Adrenal gland (tissue), 5 donors: ENCODE measurements at regions not wholly inside any gene's neighbourhood (a gene's known extent, or its start where the extent isn't known, plus 50 kb on each side); places are given as distances from the start of the nearest gene placed in this dataset.

Experiments used
- POLR2A ChIP-seq, 2 donors: fragments of 450-650 bp; IDR thresholded peaks; one replicate each; pipeline ENCODE4 v1.6.1; 2017; ENCODE audit warnings: antibody characterized with exemption in 2 of 2, mild to moderate bottlenecking in 2 of 2, moderate library complexity in 1 of 2
- TF ChIP-seq, protein P1 (sequence below), 6 experiments: fragments of 450-650 bp in 4 of 6; fragments of 200-600 bp in 2 of 6; sonication (generic) in 1 of 6; IDR thresholded peaks; 1 replicate in 5 of 6; 2 replicates in 1 of 6; pipeline versions ENCODE4 v1.5.1 to v1.8.0; 2016 to 2021; ENCODE audit warnings: antibody characterized with exemption in 6 of 6, mild to moderate bottlenecking in 2 of 6, moderate library complexity in 1 of 6
- donor health status: DM: no; HTN: no; CAD: no.

DNA sequence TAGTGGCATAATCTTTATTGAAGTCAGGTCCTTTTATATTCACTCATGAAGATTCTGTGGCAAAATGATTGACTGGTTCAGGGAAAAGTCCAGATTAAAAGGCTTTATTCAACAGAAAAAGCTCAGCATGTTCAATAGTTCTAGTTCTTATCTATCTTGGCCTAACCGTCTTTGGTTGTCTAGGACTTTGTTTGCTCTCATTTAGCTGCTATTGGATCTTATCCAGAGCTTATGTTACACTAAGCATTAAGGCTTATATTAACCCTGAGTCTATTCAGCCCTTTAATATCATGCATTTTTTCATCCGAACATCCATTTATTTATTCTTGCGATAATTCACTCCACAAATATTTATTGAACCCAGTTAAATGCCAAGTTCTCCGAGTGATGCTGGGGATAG is 601.0 kb upstream of the SGO1 start:
- TF ChIP-seq, protein P1, sequence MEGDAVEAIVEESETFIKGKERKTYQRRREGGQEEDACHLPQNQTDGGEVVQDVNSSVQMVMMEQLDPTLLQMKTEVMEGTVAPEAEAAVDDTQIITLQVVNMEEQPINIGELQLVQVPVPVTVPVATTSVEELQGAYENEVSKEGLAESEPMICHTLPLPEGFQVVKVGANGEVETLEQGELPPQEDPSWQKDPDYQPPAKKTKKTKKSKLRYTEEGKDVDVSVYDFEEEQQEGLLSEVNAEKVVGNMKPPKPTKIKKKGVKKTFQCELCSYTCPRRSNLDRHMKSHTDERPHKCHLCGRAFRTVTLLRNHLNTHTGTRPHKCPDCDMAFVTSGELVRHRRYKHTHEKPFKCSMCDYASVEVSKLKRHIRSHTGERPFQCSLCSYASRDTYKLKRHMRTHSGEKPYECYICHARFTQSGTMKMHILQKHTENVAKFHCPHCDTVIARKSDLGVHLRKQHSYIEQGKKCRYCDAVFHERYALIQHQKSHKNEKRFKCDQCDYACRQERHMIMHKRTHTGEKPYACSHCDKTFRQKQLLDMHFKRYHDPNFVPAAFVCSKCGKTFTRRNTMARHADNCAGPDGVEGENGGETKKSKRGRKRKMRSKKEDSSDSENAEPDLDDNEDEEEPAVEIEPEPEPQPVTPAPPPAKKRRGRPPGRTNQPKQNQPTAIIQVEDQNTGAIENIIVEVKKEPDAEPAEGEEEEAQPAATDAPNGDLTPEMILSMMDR (IDR thresholded peaks at IDR 0.05): no peak
- no peak for TF ChIP-seq POLR2A (IDR thresholded peaks at IDR 0.05)
